Left renal cortex interstitium (tissue), 4 donors: ENCODE measurements at regions not wholly inside any gene's neighbourhood (a gene's known extent, or its start where the extent isn't known, plus 50 kb on each side); places are given as distances from the start of the nearest gene placed in this dataset.

Source experiments
- DNase-seq, 4 donors: peaks; one replicate each; pipeline ENCODE4 v3.0.0-alpha.2; 2013; ENCODE audit warnings: low read depth in 4 of 4, low spot score in 2 of 4, missing footprints in 1 of 4

GRCh38 chr10:111338035-111338434, 261.2 kb downstream of the ADRA2A start:
- DNase-seq, result no peak

GRCh38 chr10:111338805-111339204, 262.0 kb downstream of the ADRA2A start:
- DNase-seq, result no peak

GRCh38 chr10:111344804-111345203, 268.0 kb downstream of the ADRA2A start:
- no peak for DNase-seq

- no peak for DNase-seq
Measured at GRCh38 chr10:111347386-111348013, 270.7 kb downstream of the ADRA2A start.

GRCh38 chr10:111348076-111348475, 271.2 kb downstream of the ADRA2A start:
- DNase-seq, result no peak

- DNase-seq, result no peak
Measured at GRCh38 chr10:111354859-111355258, 278.0 kb downstream of the ADRA2A start.

GRCh38 chr10:111356571-111356970, 279.7 kb downstream of the ADRA2A start:
- DNase-seq, result no peak

GRCh38 chr10:111357859-111358258, 281.0 kb downstream of the ADRA2A start:
- DNase-seq, result no peak

- peak in 2 of 4 donors; percentile 10 to 14 for DNase-seq
Measured at GRCh38 chr10:111360260-111360925, 283.6 kb downstream of the ADRA2A start.

GRCh38 chr10:111367531-111367930, 290.7 kb downstream of the ADRA2A start:
- DNase-seq, result no peak

GRCh38 chr10:111370101-111370500, 293.3 kb downstream of the ADRA2A start:
- no peak for DNase-seq

GRCh38 chr10:111373696-111374095, 296.9 kb downstream of the ADRA2A start:
- no peak for DNase-seq

- DNase-seq, result no peak
Measured at GRCh38 chr10:111379534-111380187, 302.8 kb downstream of the ADRA2A start.

- DNase-seq, result no peak
Measured at GRCh38 chr10:111384556-111384955, 307.7 kb downstream of the ADRA2A start.

- DNase-seq, result no peak
Measured at GRCh38 chr10:111390813-111391563, 314.2 kb downstream of the ADRA2A start.

GRCh38 chr10:111392159-111392558, 315.3 kb downstream of the ADRA2A start:
- no peak for DNase-seq

- DNase-seq, result peak; percentile 20 to 62 (median 42)
Measured at GRCh38 chr10:111392910-111393309, 316.1 kb downstream of the ADRA2A start.

GRCh38 chr10:111410740-111411139, 333.9 kb downstream of the ADRA2A start:
- DNase-seq, result no peak

GRCh38 chr10:111425459-111425858, 348.6 kb downstream of the ADRA2A start:
- no peak for DNase-seq

GRCh38 chr10:111429288-111430028, 352.6 kb downstream of the ADRA2A start:
- DNase-seq, result no peak

GRCh38 chr10:111430070-111430469, 353.2 kb downstream of the ADRA2A start:
- no peak for DNase-seq
